Right forelimb (tissue), 1 donor: ENCODE measurements at regions not wholly inside any gene's neighbourhood (a gene's known extent, or its start where the extent isn't known, plus 50 kb on each side); places are given as distances from the start of the nearest gene placed in this dataset.

ENCODE experiments used
- DNase-seq: peaks from one replicate; pipeline ENCODE4 v3.0.0-alpha.2; 2018

- no peak for DNase-seq
These were observed 103.2 kb downstream of the TBX5 start for GRCh38 chr12:114302606-114303315.

DNA sequence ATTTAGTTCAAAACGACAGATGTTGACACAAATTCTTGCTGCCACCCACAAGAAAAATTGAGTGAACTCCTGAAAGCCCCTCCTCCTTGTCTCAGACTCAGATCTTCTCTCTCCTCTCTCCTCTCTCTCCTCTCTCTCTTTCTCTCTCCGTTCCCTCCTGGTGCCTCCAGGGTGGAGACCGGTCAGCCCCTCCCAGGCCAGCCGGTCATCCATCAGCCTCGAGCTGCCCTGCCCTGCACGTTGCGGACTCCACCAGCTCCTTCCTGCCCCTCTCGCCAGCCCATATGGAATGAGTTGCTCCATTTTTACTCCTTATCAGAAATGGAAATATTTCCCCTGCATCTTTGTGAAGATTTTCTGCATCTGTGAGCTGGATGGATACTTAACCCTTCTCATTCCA, 103.8 kb downstream of the TBX5 start:
- DNase-seq: no peak

- DNase-seq: no peak
These were observed 111.7 kb downstream of the TBX5 start for GRCh38 chr12:114294303-114294685.

- DNase-seq: no peak
These were observed 112.2 kb downstream of the TBX5 start for GRCh38 chr12:114293571-114294302.

- DNase-seq: no peak
These were observed 112.9 kb downstream of the TBX5 start for GRCh38 chr12:114293073-114293472.

DNA sequence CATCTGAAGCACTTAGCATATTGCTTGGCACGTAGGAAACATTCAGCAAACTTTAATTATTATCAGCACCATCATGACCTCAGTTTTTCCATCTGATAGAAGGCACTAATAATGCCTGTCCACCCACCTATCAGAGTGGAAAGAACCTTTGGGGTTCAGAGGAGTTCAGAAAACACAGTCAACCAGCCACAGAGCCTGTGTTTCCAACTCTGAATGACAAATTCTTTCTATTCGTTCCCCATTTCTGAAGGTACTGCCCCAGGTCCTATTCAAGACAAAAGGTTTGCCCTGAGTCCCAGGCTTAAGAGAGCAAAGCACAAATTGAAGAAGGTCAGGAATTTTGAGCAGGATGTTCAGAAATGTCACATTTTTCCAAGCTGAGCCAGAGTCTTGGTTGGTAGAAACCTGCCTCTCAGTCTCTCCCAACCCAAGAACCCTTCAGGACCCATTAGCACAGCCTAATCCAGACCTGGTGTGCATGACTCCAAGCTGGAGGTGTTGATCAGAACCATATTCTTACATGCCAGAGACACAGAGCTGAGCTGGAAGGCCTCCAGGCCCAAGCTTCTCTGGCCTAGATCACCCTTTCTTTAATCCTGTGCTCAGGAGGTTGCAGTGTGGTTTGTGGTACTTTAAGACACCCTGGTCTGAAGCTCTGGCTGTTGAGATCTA, 114.4 kb downstream of the TBX5 start:
- no peak for DNase-seq

- no peak for DNase-seq
These were observed 118.0 kb downstream of the TBX5 start for GRCh38 chr12:114287821-114288525.

GRCh38 chr12:114286145-114286544, 119.8 kb downstream of the TBX5 start:
- DNase-seq: no peak

DNA sequence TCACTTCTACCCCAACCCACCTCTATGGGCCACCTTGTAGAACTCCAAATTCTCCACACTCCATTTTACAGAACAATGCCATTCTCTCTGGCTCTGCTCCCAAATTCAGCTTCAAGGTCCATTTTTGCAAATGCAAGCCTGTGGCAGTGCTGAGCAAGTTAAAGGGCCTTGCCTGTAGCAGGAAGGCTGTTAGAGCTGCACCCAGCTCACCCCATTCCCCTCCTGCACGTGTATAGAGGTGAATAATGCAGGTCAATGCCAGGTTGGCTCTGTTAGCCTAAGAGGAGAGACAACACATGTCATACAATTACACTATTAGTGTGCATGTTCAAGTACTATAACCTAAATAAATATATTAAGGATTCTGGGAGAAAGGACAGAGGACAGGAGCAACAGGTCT, 120.4 kb downstream of the TBX5 start:
- DNase-seq: no peak

GRCh38 chr12:114284041-114284440, 121.9 kb downstream of the TBX5 start:
- no peak for DNase-seq

GRCh38 chr12:114275932-114276785, 129.8 kb downstream of the TBX5 start:
- no peak for DNase-seq

DNA sequence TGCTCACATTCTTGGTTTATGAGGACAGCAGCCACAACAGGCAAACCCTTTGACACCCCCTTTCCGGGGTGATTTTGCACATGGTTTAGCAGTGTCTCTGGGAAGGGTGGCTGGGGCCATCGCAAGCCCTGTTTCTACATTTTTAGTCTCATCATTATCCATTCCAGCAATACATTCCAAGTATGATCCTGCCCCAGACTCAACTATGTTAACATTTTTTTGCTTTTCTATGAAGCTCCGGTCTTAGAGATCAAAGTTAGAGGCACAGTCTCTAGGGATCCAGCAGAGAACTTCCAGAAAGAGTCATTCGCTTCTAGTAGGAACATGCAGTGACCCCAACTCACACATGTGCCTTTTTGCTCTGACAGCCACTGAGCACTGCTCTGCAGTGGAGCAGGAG, 130.9 kb downstream of the TBX5 start:
- no peak for DNase-seq

- peak; percentile 66 for DNase-seq
These were observed 131.8 kb downstream of the TBX5 start for GRCh38 chr12:114274131-114274530.

- no peak for DNase-seq
These were observed 133.3 kb downstream of the TBX5 start for GRCh38 chr12:114272605-114273004.

DNA sequence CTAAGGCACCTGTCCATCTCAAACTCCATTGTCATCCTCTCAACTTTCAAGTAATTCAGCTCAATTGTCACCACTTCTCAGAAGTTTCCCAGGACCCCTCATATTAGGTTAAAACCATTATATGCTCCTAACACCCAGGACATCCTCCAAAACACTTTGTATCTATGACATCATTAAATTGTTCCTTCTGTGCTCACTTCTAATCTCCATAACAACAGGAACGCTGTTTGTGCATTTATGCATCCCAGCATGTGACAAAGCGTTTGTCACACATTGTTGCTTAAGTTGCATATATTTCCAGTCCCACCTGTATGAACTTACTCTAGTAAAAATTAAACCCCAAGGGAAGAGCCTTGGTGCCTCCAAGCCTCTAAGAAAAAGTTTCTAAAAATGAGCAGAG, 133.9 kb downstream of the TBX5 start:
- DNase-seq: no peak

DNA sequence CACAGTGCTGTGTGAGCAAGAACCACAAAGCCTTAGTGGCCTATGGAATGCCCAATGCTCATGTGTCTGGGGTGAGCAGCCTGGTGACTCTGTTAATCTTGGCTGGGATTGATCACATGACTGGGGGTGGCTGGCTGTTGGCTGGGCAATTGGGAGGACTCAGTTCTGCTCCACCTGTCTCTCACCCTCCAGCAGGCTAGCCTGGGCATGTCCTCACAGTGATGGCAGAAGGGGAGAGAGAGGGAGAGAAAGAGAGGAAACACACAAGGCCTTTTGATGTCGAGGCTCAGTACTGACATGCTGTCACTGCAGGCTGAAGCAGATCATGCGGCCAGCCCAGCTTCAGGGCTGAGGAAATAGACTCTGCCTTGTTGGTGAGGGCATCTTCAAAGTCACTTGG, 136.8 kb downstream of the TBX5 start:
- DNase-seq: no peak

DNA sequence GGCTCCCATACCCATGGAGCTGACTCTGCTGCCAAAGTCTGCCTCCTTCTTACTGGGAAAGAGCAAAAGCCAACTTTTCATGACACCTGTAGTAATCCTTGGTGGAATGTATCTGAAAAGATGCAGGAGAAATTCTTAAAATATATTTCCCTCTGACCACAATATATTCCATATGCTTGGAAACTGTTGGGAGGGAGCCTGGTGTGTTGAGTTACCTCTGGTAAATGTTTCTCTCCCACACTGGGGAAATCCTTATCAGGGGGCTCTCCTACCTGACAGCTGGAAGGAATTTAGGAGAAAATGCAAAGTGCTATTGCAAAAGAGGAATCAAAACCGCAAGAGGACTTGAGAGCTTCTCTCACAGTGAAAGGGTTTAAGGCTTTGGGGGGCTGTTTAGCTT, 139.4 kb downstream of the TBX5 start:
- no peak for DNase-seq

GRCh38 chr12:114265036-114265435, 140.9 kb downstream of the TBX5 start:
- DNase-seq: no peak

GRCh38 chr12:114263056-114263805, 142.7 kb downstream of the TBX5 start:
- no peak for DNase-seq

- no peak for DNase-seq
These were observed 148.3 kb downstream of the TBX5 start for GRCh38 chr12:114257687-114258086.

GRCh38 chr12:114254998-114255397, 150.9 kb downstream of the TBX5 start:
- no peak for DNase-seq
